ENCODE measurements at regions not wholly inside any gene's neighbourhood (a gene's known extent, or its start where the extent isn't known, plus 50 kb on each side); places are given as distances from the start of the nearest gene placed in this dataset.

DNA sequence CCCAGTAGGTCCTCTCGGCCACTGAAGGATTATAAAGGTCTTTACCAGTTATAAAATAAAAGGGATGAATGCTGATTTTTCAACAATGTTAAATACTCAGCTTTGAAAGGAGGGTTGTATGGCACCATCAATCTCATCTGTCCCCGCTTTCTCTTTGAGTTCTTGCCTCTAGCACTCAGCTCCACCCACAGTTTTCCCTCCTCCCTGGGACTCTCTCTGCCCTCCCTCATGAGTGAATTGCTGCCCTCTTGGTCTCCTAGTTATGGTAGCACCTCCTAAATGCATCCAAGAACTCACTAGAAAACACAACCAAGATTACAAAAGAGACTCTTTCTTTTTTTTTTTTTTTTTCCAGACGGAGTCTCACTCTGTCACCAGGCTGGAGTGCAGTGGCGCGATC is 91.0 kb downstream of the TEX35 start:
- Mint-ChIP-seq H3K36me3 (ENCODE audit: low read depth) (no peaks in the 10 kb centered on the region), H3K4me1 (peaks cover 8% of the 10 kb centered on the region), H3K4me3 (no peak overlapping the region), H3K27me3 (ENCODE audit: insufficient read depth, low read depth, poor library complexity) (no peaks in the 10 kb centered on the region), H3K9me3 (no peaks in the 10 kb centered on the region), H3K27ac (no peak overlapping the region)
- no peak for TF ChIP-seq ZNF114 (CRISPR knock-in tag; IDR thresholded peaks at IDR 0.05)
- TF ChIP-seq, protein P1, sequence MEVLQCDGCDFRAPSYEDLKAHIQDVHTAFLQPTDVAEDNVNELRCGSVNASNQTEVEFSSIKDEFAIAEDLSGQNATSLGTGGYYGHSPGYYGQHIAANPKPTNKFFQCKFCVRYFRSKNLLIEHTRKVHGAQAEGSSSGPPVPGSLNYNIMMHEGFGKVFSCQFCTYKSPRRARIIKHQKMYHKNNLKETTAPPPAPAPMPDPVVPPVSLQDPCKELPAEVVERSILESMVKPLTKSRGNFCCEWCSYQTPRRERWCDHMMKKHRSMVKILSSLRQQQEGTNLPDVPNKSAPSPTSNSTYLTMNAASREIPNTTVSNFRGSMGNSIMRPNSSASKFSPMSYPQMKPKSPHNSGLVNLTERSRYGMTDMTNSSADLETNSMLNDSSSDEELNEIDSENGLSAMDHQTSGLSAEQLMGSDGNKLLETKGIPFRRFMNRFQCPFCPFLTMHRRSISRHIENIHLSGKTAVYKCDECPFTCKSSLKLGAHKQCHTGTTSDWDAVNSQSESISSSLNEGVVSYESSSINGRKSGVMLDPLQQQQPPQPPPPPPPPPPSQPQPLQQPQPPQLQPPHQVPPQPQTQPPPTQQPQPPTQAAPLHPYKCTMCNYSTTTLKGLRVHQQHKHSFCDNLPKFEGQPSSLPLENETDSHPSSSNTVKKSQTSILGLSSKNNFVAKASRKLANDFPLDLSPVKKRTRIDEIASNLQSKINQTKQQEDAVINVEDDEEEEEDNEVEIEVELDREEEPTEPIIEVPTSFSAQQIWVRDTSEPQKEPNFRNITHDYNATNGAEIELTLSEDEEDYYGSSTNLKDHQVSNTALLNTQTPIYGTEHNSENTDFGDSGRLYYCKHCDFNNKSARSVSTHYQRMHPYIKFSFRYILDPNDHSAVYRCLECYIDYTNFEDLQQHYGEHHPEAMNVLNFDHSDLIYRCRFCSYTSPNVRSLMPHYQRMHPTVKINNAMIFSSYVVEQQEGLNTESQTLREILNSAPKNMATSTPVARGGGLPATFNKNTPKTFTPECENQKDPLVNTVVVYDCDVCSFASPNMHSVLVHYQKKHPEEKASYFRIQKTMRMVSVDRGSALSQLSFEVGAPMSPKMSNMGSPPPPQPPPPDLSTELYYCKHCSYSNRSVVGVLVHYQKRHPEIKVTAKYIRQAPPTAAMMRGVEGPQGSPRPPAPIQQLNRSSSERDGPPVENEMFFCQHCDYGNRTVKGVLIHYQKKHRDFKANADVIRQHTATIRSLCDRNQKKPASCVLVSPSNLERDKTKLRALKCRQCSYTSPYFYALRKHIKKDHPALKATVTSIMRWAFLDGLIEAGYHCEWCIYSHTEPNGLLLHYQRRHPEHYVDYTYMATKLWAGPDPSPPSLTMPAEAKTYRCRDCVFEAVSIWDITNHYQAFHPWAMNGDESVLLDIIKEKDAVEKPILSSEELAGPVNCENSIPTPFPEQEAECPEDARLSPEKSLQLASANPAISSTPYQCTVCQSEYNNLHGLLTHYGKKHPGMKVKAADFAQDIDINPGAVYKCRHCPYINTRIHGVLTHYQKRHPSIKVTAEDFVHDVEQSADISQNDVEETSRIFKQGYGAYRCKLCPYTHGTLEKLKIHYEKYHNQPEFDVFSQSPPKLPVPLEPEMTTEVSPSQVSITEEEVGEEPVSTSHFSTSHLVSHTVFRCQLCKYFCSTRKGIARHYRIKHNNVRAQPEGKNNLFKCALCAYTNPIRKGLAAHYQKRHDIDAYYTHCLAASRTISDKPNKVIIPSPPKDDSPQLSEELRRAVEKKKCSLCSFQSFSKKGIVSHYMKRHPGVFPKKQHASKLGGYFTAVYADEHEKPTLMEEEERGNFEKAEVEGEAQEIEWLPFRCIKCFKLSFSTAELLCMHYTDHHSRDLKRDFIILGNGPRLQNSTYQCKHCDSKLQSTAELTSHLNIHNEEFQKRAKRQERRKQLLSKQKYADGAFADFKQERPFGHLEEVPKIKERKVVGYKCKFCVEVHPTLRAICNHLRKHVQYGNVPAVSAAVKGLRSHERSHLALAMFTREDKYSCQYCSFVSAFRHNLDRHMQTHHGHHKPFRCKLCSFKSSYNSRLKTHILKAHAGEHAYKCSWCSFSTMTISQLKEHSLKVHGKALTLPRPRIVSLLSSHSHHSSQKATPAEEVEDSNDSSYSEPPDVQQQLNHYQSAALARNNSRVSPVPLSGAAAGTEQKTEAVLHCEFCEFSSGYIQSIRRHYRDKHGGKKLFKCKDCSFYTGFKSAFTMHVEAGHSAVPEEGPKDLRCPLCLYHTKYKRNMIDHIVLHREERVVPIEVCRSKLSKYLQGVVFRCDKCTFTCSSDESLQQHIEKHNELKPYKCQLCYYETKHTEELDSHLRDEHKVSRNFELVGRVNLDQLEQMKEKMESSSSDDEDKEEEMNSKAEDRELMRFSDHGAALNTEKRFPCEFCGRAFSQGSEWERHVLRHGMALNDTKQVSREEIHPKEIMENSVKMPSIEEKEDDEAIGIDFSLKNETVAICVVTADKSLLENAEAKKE (CRISPR knock-in tag; IDR thresholded peaks at IDR 0.05) = no peak
- DNase-seq (ENCODE audit: low spot score) (no peak), ATAC-seq (no peak)
- no peak overlapping the region for H3K4me2 ChIP-seq
- H3K36me3 ChIP-seq (ENCODE audit: insufficient read depth) = no peaks in the 10 kb centered on the region
- H3K9me2 ChIP-seq (ENCODE audit: insufficient read depth) = 0 out of 2 replicates have a peak, but pooled peaks cover 2% of the 10 kb centered on the region
- H3F3A ChIP-seq (replicated peaks; ENCODE audit: low read depth) = no peaks in the 10 kb centered on the region
- no peaks in the 10 kb centered on the region for H4K20me1 ChIP-seq (replicated peaks; ENCODE audit: insufficient read depth)
- H3K79me2 ChIP-seq (replicated peaks; ENCODE audit: insufficient read depth) = no peaks in the 10 kb centered on the region
- no peak overlapping the region for H2AFZ ChIP-seq
- H3K27ac ChIP-seq (ENCODE audit: low read depth) = no peak overlapping the region
- no peaks in the 10 kb centered on the region for H3K27me3 ChIP-seq (ENCODE audit: insufficient read depth)
- H3K4me3 ChIP-seq = no peak overlapping the region
- no peaks in the 10 kb centered on the region; the same call in 1 of the 2 replicates for H3K4me1 ChIP-seq (ENCODE audit: insufficient read depth)

DNA sequence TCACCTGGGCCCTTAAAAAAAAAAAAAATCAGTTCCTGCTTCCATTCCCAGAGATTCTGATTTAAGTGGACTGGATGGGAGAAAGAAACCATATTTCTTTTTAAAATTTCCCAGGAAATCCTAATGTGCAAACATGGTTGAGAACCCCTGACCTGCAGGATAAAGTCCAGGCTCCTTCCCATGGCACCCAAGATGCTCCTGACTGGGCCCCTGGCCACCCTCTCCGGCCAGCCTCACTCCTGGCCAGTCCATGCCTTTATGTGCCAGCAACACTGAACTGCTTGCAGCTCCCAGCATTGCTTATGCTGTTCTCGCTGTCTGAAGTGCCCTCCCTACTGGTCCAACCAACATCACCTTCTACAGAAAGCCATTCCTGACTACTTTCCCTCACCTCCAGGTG is 93.9 kb downstream of the TEX35 start:
- Histone ChIP-seq H3K36me3 (ENCODE audit: insufficient read depth) (no peaks in the 10 kb centered on the region), H3F3A (replicated peaks; ENCODE audit: low read depth) (no peaks in the 10 kb centered on the region), H3K27me3 (ENCODE audit: insufficient read depth) (no peaks in the 10 kb centered on the region), H3K79me2 (replicated peaks; ENCODE audit: insufficient read depth) (no peaks in the 10 kb centered on the region), H3K4me2 (no peak overlapping the region), H3K4me3 (no peak overlapping the region), H2AFZ (no peak overlapping the region), H3K4me1 (ENCODE audit: insufficient read depth) (no peaks in the 10 kb centered on the region; the same call in 1 of the 2 replicates), H3K9me2 (ENCODE audit: insufficient read depth) (no peaks in the 10 kb centered on the region), H4K20me1 (replicated peaks; ENCODE audit: insufficient read depth) (no peaks in the 10 kb centered on the region), H3K27ac (ENCODE audit: low read depth) (no peak overlapping the region)
- Mint-ChIP-seq H3K4me3 (no peak overlapping the region), H3K27ac (no peak overlapping the region), H3K27me3 (ENCODE audit: insufficient read depth, low read depth, poor library complexity) (no peaks in the 10 kb centered on the region), H3K9me3 (no peaks in the 10 kb centered on the region), H3K4me1 (peaks cover 8% of the 10 kb centered on the region), H3K36me3 (ENCODE audit: low read depth) (no peaks in the 10 kb centered on the region)
- no peak for DNase-seq (ENCODE audit: low spot score)
- ATAC-seq = no peak
- TF ChIP-seq EZH2phosphoT487 (IDR thresholded peaks at IDR 0.05; ENCODE audit: unreplicated experiment) (no peak), ZNF331 (CRISPR knock-in tag; IDR thresholded peaks at IDR 0.05; ENCODE audit: low read depth) (no peak)
- TF ChIP-seq, protein P2, sequence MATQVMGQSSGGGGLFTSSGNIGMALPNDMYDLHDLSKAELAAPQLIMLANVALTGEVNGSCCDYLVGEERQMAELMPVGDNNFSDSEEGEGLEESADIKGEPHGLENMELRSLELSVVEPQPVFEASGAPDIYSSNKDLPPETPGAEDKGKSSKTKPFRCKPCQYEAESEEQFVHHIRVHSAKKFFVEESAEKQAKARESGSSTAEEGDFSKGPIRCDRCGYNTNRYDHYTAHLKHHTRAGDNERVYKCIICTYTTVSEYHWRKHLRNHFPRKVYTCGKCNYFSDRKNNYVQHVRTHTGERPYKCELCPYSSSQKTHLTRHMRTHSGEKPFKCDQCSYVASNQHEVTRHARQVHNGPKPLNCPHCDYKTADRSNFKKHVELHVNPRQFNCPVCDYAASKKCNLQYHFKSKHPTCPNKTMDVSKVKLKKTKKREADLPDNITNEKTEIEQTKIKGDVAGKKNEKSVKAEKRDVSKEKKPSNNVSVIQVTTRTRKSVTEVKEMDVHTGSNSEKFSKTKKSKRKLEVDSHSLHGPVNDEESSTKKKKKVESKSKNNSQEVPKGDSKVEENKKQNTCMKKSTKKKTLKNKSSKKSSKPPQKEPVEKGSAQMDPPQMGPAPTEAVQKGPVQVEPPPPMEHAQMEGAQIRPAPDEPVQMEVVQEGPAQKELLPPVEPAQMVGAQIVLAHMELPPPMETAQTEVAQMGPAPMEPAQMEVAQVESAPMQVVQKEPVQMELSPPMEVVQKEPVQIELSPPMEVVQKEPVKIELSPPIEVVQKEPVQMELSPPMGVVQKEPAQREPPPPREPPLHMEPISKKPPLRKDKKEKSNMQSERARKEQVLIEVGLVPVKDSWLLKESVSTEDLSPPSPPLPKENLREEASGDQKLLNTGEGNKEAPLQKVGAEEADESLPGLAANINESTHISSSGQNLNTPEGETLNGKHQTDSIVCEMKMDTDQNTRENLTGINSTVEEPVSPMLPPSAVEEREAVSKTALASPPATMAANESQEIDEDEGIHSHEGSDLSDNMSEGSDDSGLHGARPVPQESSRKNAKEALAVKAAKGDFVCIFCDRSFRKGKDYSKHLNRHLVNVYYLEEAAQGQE (IDR thresholded peaks at IDR 0.05; ENCODE audit: unreplicated experiment) = no peak
